Fibroblast of the aortic adventitia (primary cell): ENCODE measurements at regions not wholly inside any gene's neighbourhood (a gene's known extent, or its start where the extent isn't known, plus 50 kb on each side); places are given as distances from the start of the nearest gene placed in this dataset.
"Not testable (repeated sequence)": the region's sequence is repeated elsewhere in the genome, so short reads cannot be mapped to it uniquely, and the experiment has no call there.

ENCODE experiments used
- DNase-seq: peaks from one replicate; pipeline ENCODE4 v3.0.0-alpha.2; 2010; ENCODE audit warnings: low read depth
- H3K4me3 ChIP-seq: 2 replicates; pipeline ENCODE4 v1.5.1; 2011; ENCODE audit warnings: low read depth, mild to moderate bottlenecking, control low read depth, low read length, moderate library complexity
- CTCF ChIP-seq: IDR thresholded peaks from 2 replicates; pipeline ENCODE4 v1.5.1; 2011; ENCODE audit warnings: mild to moderate bottlenecking, low read length, control low read depth, inconsistent platforms; ENCODE audit not compliant: insufficient read depth

GRCh38 chr7:85896531-85896930 lies 709.7 kb upstream of the SEMA3D start:
- TF ChIP-seq CTCF: no peak
- DNase-seq: no peak
- H3K4me3 ChIP-seq: no peak overlapping the region

DNA sequence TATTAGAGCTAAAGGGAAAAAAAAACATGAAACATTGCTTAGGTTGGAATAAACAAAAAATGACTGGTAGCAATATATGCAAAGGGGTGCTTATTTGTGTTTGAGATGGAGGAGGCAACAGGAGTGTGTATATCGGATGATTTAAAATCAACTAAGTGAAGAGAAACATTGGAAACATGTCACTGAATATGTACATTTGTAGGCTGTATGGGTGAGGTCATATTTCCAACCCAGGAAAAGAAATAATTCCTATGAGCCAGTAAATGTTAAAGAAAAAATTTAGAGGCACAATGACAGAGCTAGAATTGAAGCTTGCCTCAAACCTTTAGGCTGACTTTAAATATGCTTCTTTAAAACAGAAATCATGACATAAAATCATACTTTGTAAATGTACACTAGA lies 709.0 kb upstream of the SEMA3D start:
- no peak for TF ChIP-seq CTCF
- no peak for DNase-seq

DNA sequence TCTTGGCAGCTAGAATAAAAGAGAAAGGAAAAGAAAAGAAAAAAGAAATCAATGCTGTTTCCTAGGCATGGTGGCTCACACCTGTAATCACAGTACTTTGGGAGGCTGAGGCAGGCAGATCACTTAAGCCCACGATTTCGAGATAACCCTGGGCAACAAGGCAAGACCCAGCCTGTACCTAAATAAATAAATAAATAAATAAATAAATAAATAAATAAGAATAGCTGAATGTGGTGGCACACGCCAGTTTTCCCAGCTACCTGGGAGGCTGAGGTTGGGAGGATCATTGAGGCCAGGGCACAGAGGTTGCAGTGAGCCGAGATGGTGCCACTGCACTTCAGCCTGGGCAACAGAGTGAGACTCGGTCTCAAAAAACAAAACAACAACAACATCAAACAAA lies 705.0 kb upstream of the SEMA3D start:
- DNase-seq, H3K4me3 ChIP-seq: not testable (repeated sequence)

More for the DNA sequence above, 709.0 kb upstream of the SEMA3D start:
- no peak overlapping the region for H3K4me3 ChIP-seq

DNA sequence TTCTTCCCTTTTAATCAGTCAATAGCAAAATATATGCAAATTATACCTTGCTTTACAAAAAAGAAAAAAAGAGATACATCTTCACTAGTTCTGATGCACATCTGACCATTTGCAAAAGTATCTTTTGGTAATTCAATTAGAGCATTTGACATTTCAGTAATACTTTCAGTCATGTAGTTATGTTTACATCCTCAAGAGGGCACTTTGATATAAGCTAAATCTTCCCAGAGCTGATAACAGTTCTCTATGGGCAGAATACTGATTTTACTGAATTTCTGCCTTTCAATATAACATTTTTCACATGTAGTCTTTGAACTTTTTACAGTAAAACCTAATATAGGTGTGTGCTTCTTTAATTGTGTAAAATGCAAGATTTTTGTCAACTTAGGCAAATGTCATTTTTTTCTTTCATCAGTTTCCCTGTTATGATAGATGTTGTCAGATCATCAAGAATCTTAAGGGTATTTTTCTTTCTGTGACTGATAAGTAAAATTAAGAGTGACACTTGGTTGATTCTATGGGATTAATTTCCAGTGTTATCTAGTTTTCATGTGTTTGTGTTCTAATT lies 703.5 kb upstream of the SEMA3D start:
- peak; percentile 42 for DNase-seq
- H3K4me3 ChIP-seq: no peak overlapping the region
- TF ChIP-seq CTCF: peak; percentile 54

DNA sequence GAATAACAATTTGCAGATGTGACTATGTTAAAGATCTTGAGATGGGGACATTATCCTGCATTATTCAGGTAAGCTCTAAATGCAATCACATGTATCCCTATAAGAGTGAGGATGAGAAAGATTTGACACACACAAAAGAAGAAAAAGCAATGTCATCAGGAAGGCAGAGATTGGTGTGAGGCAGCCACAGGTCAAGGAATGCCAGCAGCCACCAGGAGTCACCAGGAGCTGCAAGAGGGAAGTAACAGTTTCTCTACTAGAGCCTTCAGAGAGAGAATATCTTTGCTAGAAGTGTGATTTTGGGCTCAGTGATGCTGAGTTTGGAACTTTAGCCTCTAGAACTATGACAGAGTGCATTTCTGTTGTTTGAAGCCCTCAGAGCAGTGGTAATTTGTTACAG lies 700.3 kb upstream of the SEMA3D start:
- DNase-seq: no peak
- no peak for TF ChIP-seq CTCF

DNA sequence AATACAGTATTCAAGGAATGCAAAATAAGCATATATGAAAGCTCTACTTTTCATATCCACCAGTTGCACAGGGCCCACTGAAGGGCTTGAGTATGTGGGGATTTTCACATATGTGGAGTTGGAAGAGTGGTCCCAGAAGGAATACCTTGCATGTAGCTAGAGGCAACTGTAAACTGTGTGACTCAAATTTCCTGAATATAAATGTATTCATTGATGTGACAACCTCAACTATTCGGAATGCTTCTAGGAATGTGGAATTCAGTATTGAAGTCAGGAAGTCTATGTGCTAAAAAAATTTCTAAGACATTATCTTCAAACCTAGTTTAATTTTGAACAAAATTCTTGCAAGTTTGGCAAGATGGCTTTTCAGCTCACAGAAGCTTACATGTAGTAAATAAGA lies 695.5 kb upstream of the SEMA3D start:
- no peak for DNase-seq
- TF ChIP-seq CTCF: no peak
- H3K4me3 ChIP-seq: no peak overlapping the region

More for the DNA sequence above, 700.3 kb upstream of the SEMA3D start:
- H3K4me3 ChIP-seq: no peak overlapping the region

DNA sequence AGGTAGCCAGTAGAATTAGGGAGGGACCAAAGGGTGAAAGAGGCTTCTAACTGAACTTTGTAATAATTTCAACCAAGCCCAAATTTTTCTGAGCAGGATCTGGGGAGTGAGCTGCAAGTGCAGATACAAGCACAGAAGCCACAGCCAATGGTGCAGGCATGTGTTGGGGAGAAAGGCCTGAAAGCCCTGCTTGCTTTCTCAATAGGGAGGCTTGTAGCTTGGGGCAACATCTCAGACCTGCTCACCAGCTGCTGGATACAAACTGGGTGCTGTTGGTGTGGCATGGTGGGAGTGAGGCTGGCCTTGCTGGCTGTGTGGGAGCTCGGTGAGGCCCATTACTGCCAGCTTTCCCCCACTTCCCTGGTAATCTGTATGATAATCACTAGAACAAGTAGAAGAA lies 688.5 kb upstream of the SEMA3D start:
- H3K4me3 ChIP-seq: no peak overlapping the region
- no peak for DNase-seq
- no peak for TF ChIP-seq CTCF
